Muscle of leg (tissue), 3 donors: ENCODE measurements at regions not wholly inside any gene's neighbourhood (a gene's known extent, or its start where the extent isn't known, plus 50 kb on each side); places are given as distances from the start of the nearest gene placed in this dataset.

Experiments used
- DNase-seq: peaks from one replicate; pipeline ENCODE4 v3.0.0; 2013
- H3K27ac ChIP-seq: one replicate; pipeline ENCODE4 v1.5.1; 2013; ENCODE audit warnings: mild to moderate bottlenecking, low read length, control low read depth
- H3K27me3 ChIP-seq: one replicate; pipeline ENCODE4 v1.6.1; 2013; ENCODE audit warnings: low read length; ENCODE audit not compliant: control insufficient read depth, insufficient read depth
- H3K36me3 ChIP-seq: one replicate; pipeline ENCODE4 v1.6.1; 2013; ENCODE audit warnings: low read length; ENCODE audit not compliant: control insufficient read depth, insufficient read depth
- H3K4me1 ChIP-seq: one replicate; pipeline ENCODE4 v1.6.1; 2013; ENCODE audit warnings: low read length; ENCODE audit not compliant: control insufficient read depth, insufficient read depth
- H3K4me3 ChIP-seq: one replicate; pipeline ENCODE4 v1.5.1; 2013; ENCODE audit warnings: low read length, control low read depth
- H3K9me3 ChIP-seq: replicated peaks from 2 replicates; pipeline ENCODE4 v1.6.1; 2013; ENCODE audit warnings: low read depth, low read length; ENCODE audit not compliant: control insufficient read depth
- WGBS: methylation state at CpG from one replicate; pipeline ENCODE4 v1.1.5; 2013; ENCODE audit warnings: missing lambda C conversion rate; ENCODE audit not compliant: insufficient coverage; 5-methylcytosine and 5-hydroxymethylcytosine counted together

GRCh38 chr20:52465991-52466390, 274.4 kb upstream of the ZFP64 start:
- Histone ChIP-seq H3K27ac (no peak overlapping the region), H3K36me3 (no peaks in the 10 kb centered on the region), H3K27me3 (no peaks in the 10 kb centered on the region), H3K4me3 (no peak overlapping the region), H3K9me3 (no peaks in the 10 kb centered on the region), H3K4me1 (no peaks in the 10 kb centered on the region)
- DNase-seq = no peak
- WGBS = 42% methylated on average over 2 of the region's 6 CpGs

- WGBS = 33% methylated on average over 7 of the region's 7 CpGs
- Histone ChIP-seq H3K4me1 (no peaks in the 10 kb centered on the region), H3K4me3 (no peak overlapping the region), H3K36me3 (no peaks in the 10 kb centered on the region), H3K27ac (no peak overlapping the region), H3K27me3 (no peaks in the 10 kb centered on the region), H3K9me3 (no peaks in the 10 kb centered on the region)
- no peak for DNase-seq
These were observed 270.0 kb upstream of the ZFP64 start for GRCh38 chr20:52461582-52461981.

- Histone ChIP-seq H3K9me3 (no peaks in the 10 kb centered on the region), H3K4me1 (no peaks in the 10 kb centered on the region), H3K27ac (no peak overlapping the region), H3K36me3 (no peaks in the 10 kb centered on the region), H3K27me3 (no peaks in the 10 kb centered on the region), H3K4me3 (no peak overlapping the region)
- 88% methylated on average over 3 of the region's 4 CpGs for WGBS
- no peak for DNase-seq
These were observed 267.6 kb upstream of the ZFP64 start for GRCh38 chr20:52459150-52459549.

- WGBS = no CpG with 5 or more reads among the region's 2 CpGs
These were observed 266.2 kb upstream of the ZFP64 start for GRCh38 chr20:52457826-52458225.

GRCh38 chr20:52454660-52455059, 263.1 kb upstream of the ZFP64 start:
- H3K27ac ChIP-seq = no peak overlapping the region
- no peaks in the 10 kb centered on the region for H3K9me3 ChIP-seq
- H3K36me3 ChIP-seq = no peaks in the 10 kb centered on the region
- H3K4me1 ChIP-seq = no peaks in the 10 kb centered on the region
- no peaks in the 10 kb centered on the region for H3K27me3 ChIP-seq
- DNase-seq = peak; percentile 18
- no peak overlapping the region for H3K4me3 ChIP-seq
- WGBS = 78% methylated on average over 1 of the region's 2 CpGs

More at GRCh38 chr20:52457826-52458225, 266.2 kb upstream of the ZFP64 start:
- no peak overlapping the region for H3K4me3 ChIP-seq
- no peaks in the 10 kb centered on the region for H3K36me3 ChIP-seq
- H3K9me3 ChIP-seq = no peaks in the 10 kb centered on the region
- no peaks in the 10 kb centered on the region for H3K27me3 ChIP-seq
- DNase-seq = no peak
- no peak overlapping the region for H3K27ac ChIP-seq
- H3K4me1 ChIP-seq = no peaks in the 10 kb centered on the region

GRCh38 chr20:52448513-52449232, 257.1 kb upstream of the ZFP64 start:
- no peaks in the 10 kb centered on the region for H3K27me3 ChIP-seq
- H3K27ac ChIP-seq = no peak overlapping the region
- no peaks in the 10 kb centered on the region for H3K9me3 ChIP-seq
- no peaks in the 10 kb centered on the region for H3K4me1 ChIP-seq
- H3K4me3 ChIP-seq = no peak overlapping the region
- H3K36me3 ChIP-seq = no peaks in the 10 kb centered on the region
- no CpG with 5 or more reads among the region's 7 CpGs for WGBS
- no peak for DNase-seq

GRCh38 chr20:52447225-52447551, 255.6 kb upstream of the ZFP64 start:
- no peak for DNase-seq
- Histone ChIP-seq H3K36me3 (no peaks in the 10 kb centered on the region), H3K9me3 (no peaks in the 10 kb centered on the region), H3K27ac (no peak overlapping the region), H3K27me3 (no peaks in the 10 kb centered on the region), H3K4me1 (no peaks in the 10 kb centered on the region), H3K4me3 (no peak overlapping the region)
- no CpG with 5 or more reads among the region's 1 CpG for WGBS

- Histone ChIP-seq H3K27me3 (no peaks in the 10 kb centered on the region), H3K4me1 (no peaks in the 10 kb centered on the region), H3K36me3 (no peaks in the 10 kb centered on the region), H3K4me3 (no peak overlapping the region), H3K9me3 (no peaks in the 10 kb centered on the region), H3K27ac (no peak overlapping the region)
- WGBS = 88% methylated on average over 12 of the region's 14 CpGs
- DNase-seq = no peak
These were observed 255.0 kb upstream of the ZFP64 start for GRCh38 chr20:52446421-52447224.

GRCh38 chr20:52444455-52444854, 252.9 kb upstream of the ZFP64 start:
- Histone ChIP-seq H3K4me1 (no peaks in the 10 kb centered on the region), H3K27ac (no peak overlapping the region), H3K4me3 (no peak overlapping the region), H3K36me3 (no peaks in the 10 kb centered on the region), H3K27me3 (no peaks in the 10 kb centered on the region), H3K9me3 (no peaks in the 10 kb centered on the region)
- no peak for DNase-seq
- no CpG with 5 or more reads among the region's 1 CpG for WGBS

GRCh38 chr20:52443874-52444273, 252.3 kb upstream of the ZFP64 start:
- DNase-seq = no peak
- H3K4me3 ChIP-seq = no peak overlapping the region
- H3K27ac ChIP-seq = no peak overlapping the region
- no peaks in the 10 kb centered on the region for H3K27me3 ChIP-seq
- H3K4me1 ChIP-seq = no peaks in the 10 kb centered on the region
- H3K36me3 ChIP-seq = no peaks in the 10 kb centered on the region
- H3K9me3 ChIP-seq = no peaks in the 10 kb centered on the region
